ENCODE measurements at regions not wholly inside any gene's neighbourhood (a gene's known extent, or its start where the extent isn't known, plus 50 kb on each side); places are given as distances from the start of the nearest gene placed in this dataset.

DNA sequence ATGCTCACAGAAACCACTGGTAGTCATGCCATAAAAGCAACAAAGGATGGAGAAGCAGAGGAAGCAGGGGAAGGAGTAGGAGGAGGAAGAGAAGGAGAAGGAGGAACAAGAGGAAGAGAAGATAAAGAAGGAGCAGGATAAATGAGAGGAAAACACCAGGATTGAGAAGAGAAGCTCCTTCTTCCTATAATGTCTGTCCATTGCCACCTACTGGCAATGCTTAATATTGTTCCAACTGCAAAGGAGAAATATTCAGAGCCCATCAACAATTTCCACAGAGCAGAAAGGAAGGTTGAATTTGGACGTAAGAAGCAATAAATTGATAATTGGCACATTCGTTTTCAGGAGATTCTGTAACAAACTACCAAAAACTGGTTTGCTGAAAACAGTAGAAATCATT lies 898.4 kb downstream of the SLC16A7 start:
- TF ChIP-seq, protein P1, sequence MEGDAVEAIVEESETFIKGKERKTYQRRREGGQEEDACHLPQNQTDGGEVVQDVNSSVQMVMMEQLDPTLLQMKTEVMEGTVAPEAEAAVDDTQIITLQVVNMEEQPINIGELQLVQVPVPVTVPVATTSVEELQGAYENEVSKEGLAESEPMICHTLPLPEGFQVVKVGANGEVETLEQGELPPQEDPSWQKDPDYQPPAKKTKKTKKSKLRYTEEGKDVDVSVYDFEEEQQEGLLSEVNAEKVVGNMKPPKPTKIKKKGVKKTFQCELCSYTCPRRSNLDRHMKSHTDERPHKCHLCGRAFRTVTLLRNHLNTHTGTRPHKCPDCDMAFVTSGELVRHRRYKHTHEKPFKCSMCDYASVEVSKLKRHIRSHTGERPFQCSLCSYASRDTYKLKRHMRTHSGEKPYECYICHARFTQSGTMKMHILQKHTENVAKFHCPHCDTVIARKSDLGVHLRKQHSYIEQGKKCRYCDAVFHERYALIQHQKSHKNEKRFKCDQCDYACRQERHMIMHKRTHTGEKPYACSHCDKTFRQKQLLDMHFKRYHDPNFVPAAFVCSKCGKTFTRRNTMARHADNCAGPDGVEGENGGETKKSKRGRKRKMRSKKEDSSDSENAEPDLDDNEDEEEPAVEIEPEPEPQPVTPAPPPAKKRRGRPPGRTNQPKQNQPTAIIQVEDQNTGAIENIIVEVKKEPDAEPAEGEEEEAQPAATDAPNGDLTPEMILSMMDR (IDR thresholded peaks at IDR 0.05): no peak
- no peaks in the 10 kb centered on the region for H3K36me3 ChIP-seq
- no peaks in the 10 kb centered on the region for H3K4me1 ChIP-seq
- DNase-seq: no peak
- no peaks in the 10 kb centered on the region for H3K9me3 ChIP-seq
- H3K9ac ChIP-seq (ENCODE audit: low read depth in 2 of 2, low read length in 2 of 2): no peak overlapping the region
- H3K27ac ChIP-seq: no peak overlapping the region
- intact Hi-C loops (cut with DNase I): no loop called here
- H3K27me3 ChIP-seq: no peaks in the 10 kb centered on the region
- no peak overlapping the region for H3K4me3 ChIP-seq

DNA sequence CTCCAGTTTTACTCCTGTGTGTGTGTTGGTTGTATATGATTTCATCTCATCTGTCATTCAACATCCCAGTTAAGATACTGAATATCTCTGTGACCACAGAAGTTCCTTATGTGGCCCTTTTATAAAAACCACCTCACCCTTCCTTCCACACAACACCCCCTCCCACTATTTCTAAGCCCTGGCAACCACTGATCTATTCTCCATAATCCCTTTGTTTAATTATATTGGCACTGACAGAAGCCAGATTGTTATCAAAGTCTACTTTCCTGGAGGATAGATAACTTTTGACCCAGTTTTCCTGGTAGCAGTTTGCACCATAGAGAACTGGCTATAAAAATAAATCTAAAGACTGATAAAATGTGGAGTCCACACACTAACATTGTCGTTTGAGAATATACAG lies 902.8 kb downstream of the SLC16A7 start:
- intact Hi-C loops (cut with DNase I): no loop called here
- TF ChIP-seq, protein P1 (IDR thresholded peaks at IDR 0.05): no peak
- Histone ChIP-seq H3K36me3 (no peaks in the 10 kb centered on the region), H3K27me3 (no peaks in the 10 kb centered on the region), H3K9ac (ENCODE audit: low read depth in 2 of 2, low read length in 2 of 2) (no peak overlapping the region), H3K9me3 (no peaks in the 10 kb centered on the region), H3K4me3 (no peak overlapping the region), H3K27ac (no peak overlapping the region), H3K4me1 (no peaks in the 10 kb centered on the region)
- DNase-seq: no peak

DNA sequence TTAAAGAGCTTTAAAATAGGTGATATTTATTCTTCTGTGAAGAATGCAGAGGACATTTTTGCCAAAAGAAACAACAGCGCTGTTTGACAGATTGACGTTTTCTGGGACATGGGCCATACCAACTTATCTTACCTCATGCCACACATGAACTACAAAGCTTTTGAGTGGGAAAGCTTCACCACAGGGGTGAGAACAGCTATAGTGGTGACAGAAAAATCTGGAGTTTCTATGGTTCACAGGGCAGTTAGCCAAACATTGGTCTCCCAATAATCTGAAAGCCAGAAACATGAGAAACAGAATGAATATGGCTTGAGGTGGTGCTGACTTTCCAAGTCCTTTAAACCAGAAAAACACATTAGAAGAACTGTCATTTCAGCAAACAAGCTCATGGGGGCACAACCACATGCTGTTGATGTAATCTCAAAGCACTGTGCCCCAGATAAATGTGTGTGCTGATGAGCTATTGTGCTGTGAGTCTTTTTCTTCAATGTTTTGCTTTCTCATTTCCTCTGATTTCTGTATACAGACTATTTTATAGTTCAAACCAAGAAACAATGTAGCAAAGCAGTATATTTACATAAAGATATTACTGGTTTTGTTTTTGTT lies 905.4 kb downstream of the SLC16A7 start:
- DNase-seq: no peak
- H3K27ac ChIP-seq: no peak overlapping the region
- H3K27me3 ChIP-seq: no peaks in the 10 kb centered on the region
- H3K9me3 ChIP-seq: no peaks in the 10 kb centered on the region
- H3K4me3 ChIP-seq: no peak overlapping the region
- no peaks in the 10 kb centered on the region for H3K4me1 ChIP-seq
- no peaks in the 10 kb centered on the region for H3K36me3 ChIP-seq
- intact Hi-C loops (cut with DNase I): no loop called here
- no peak overlapping the region for H3K9ac ChIP-seq (ENCODE audit: low read depth in 2 of 2, low read length in 2 of 2)
- TF ChIP-seq, protein P1 (IDR thresholded peaks at IDR 0.05): no peak

DNA sequence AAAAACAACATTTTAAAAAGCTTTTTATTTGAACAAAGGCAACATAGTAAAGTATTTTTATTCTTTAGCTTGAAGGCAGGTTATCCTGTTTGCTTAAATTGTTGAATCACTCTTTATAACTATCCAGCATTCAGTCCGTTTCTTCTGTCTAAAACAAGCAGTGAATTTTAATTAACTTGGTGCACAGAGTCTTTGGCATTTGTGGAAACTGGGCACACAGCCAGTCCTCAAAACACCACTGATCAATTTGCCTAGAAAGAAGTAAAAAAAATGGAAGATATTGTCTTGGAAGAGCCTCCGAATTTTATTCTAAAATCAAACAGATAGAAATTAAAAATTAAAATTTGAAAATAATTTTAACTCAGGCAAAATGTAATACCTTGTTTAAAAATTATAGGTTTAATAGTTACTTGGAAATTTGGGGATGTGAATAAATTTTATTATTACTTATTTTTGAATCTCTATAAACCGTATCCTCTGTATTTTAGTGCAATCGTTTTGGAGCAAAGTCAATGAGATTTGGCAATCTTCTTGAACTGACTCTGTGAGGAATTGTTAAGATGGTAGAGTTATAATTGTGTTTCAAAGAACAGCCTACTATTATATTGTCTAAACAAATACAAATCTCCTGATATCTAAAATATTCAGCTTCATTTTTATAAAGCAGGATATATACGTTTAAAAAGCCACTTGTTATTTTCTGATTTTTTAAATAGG lies 927.0 kb downstream of the SLC16A7 start:
- Histone ChIP-seq H3K36me3 (no peaks in the 10 kb centered on the region), H3K4me3 (no peak overlapping the region), H3K9ac (ENCODE audit: low read depth in 2 of 2, low read length in 2 of 2) (no peak overlapping the region), H3K9me3 (no peaks in the 10 kb centered on the region), H3K27me3 (no peaks in the 10 kb centered on the region), H3K4me1 (no peaks in the 10 kb centered on the region), H3K27ac (no peak overlapping the region)
- intact Hi-C loops (cut with DNase I): no loop called here
- TF ChIP-seq, protein P1 (IDR thresholded peaks at IDR 0.05): no peak
- no peak for DNase-seq

DNA sequence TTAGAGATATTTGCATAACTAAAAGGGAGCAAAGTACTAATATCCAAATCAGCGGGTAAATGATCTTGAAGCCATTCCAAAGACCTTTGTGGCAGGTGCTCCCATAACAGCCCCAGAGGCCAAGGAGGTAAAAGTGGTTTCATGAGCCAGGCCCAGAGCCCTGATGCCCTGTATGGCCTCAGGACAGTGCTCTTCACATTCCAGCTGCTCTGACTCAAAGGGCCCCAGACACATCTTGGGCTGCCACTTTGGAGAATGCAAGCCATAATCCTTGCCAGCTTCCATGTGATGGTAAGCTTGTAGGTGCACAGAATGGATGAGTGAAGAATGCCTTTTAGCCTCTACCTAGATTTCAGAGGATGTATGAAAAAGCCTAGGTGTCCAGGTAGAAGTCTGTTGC lies 933.4 kb downstream of the SLC16A7 start:
- H3K9ac ChIP-seq (ENCODE audit: low read depth in 2 of 2, low read length in 2 of 2): no peak overlapping the region
- no peak overlapping the region for H3K27ac ChIP-seq
- H3K4me3 ChIP-seq: no peak overlapping the region
- no peaks in the 10 kb centered on the region for H3K4me1 ChIP-seq
- H3K36me3 ChIP-seq: no peaks in the 10 kb centered on the region
- TF ChIP-seq, protein P1 (IDR thresholded peaks at IDR 0.05): no peak
- no peak for DNase-seq
- no peaks in the 10 kb centered on the region for H3K9me3 ChIP-seq
- intact Hi-C loops (cut with DNase I): no loop called here
- no peaks in the 10 kb centered on the region for H3K27me3 ChIP-seq

Data from colonic mucosa (tissue), 4 donors.